ENCODE measurements at regions not wholly inside any gene's neighbourhood (a gene's known extent, or its start where the extent isn't known, plus 50 kb on each side); places are given as distances from the start of the nearest gene placed in this dataset.

DNA sequence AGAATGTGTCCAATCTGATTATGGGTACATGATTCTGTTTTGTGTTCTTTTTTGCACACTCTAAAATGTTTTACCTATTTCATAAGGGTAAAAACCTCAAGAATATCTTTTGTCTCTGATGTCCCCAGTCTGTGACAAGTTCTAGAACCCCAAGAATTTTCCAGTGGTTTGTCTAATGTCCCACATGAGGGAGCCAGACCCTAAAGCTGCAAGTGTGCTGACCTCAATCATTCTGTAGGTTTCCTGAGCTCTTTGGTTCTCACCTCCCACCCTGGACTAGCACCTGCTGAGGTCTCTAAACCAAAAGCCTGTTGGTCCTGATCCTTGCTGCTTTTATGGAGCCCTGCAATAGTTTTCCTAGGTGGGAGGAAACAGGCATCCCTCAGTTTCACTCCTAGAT, 149.8 kb upstream of the MPPED2 start:
- DNase-seq, result no peak

DNA sequence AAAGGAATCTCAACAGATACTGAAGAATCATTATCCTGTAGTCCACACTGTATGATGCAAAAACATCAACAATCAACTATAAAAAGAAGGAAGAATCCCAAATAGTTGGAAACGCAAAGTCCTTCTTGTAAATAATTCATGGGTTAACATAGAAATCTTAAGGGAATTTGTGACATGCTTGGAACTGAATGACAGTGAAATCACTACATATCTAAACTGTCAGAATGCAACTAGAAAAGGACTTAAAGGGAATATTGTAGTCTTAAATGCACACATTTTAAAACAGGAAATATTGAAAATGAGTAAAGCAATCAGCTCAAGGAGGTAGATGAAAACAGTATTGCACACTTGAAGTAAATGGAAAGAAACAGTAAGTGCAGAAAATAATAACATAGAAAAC, 147.6 kb upstream of the MPPED2 start:
- DNase-seq, result no peak

DNA sequence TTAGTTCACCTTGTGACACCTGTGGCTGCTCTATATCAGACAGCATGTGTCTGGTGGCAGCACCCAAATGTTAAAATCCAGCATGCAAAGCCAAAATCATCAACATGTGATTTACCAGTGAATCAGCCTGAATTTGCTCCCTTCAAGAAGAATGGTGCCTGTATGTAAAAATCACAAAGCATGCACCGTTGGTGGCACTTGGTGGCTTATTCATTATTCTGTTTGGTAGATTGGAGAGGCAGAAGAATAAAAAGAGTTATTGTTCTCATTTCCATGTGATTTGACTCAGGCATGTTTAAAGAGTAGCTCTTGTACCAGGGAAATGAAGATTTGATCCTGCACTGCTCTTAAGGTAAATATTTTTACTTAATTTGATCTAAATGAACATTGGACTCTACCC, 143.9 kb upstream of the MPPED2 start:
- DNase-seq, result no peak

DNA sequence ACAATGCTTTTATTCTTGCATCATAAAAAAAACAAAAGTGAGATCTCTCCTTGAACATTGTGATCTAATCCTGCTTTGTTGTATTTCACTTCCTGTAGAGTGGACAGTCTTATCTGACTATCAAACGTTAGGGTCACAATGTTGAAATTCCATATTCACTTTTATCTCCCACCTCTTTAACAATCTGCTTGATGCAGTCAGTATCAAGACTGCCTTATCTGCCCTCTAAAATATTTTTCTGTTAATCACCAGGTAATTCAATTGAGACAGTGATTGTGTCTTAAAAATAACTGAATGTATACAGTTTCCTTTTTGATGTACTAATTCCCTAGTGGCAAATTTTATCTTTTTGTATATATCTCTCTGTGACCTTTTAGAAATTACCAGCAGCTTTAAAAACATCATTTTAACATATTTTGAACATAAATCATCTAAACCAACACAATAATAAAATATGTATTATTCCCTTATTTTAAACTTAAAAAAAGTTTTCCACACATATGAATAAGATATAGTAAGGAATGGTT, 143.1 kb upstream of the MPPED2 start:
- no peak for DNase-seq

DNA sequence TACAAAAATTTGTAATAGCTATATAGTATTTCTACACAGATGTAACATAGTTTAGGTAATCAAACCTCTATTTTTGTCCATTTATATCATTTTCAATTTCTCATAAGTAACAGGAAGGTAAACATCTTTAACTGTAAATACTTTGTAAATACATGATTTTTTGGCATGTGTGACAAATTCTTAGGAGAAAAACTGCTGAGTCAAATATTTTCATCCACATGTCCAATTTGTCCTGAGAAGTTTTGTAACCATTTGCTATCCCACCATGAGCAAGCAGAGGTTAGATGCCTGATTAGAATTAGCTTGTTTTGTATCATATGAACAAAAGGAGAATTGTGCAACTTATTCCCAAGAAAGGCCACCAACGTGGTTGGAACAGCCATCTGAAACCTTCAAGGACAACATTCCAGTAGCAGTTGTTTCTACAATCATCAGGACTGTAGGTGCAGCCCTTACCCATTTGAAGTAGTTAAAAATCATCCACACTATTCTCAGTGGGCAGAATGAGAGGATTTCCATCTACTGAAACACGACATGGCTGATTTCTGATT, 139.6 kb upstream of the MPPED2 start:
- no peak for DNase-seq

DNA sequence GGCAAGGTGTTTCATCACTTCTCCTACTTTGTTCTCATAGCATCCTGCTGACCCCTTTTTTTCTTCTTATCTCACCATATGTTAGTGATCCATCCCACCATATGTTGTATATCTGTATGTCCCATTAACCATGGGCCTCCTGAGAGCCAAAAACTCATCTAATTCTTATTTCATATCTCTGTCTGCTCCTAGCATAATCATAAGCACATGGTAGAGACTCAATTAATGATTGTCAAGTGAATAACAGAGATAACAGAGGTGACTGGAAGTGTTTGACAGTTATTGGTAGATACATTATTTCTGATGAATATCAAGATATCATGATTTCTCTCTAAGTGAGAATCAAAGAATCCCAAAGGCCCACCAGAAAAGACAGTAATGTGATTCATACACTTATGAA, 138.1 kb upstream of the MPPED2 start:
- no peak for DNase-seq

DNA sequence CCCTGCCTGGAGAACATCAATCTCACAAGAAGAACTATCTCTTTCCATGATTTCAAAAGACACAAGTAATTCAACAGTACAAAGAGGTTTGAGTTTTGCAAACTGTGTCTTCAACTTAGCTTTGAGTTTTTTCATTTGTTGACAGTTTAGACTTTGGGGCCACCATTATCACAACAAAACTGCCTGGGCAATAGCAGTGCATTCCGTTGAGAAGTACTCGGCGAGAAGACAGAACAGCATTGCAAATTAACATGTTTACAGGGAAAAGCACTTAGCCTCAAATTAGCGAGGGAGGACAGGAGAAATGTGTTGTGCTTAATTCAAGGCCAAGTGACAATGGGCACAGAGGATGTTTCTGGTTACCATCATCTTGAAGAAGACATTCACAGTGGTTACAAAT, 133.2 kb upstream of the MPPED2 start:
- no peak for DNase-seq

DNA sequence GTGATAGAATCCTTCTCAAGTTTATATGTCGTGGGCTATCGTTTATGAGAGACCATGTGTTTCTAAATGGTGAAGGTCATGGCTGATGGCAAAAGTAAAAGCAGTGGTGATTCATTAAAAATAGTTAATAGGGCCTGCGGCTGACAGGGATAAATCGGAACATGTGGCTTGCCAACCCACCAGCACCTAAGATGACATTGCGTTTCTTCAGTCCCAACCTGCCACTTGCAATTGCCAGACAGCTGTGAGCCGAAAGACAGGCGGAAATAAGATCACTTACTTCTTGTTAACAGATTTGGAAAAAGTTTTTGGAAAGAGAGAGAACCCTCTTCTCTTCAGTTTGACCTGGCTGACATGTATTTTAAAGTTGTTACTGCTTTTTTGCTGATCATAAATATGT, 131.5 kb upstream of the MPPED2 start:
- no peak for DNase-seq

DNA sequence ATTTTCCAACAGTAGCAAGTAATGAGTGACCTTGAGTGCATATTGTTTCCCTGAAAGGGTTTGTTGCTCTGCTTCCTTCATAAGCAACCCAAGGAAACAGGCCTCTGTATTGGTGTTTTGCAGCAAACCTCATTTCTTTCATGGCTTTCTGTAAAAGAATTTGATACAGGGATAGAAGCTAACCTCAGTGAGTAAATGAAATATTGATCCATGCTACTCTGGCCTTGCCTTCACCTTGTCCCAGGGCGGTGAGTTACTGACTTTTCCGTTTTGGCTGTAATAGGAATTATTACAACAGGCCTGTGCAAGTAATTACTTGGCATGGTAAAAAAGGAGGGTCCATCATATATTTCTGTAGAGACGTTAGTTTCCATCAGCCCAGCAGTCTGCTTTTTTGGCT, 130.9 kb upstream of the MPPED2 start:
- no peak for DNase-seq

DNA sequence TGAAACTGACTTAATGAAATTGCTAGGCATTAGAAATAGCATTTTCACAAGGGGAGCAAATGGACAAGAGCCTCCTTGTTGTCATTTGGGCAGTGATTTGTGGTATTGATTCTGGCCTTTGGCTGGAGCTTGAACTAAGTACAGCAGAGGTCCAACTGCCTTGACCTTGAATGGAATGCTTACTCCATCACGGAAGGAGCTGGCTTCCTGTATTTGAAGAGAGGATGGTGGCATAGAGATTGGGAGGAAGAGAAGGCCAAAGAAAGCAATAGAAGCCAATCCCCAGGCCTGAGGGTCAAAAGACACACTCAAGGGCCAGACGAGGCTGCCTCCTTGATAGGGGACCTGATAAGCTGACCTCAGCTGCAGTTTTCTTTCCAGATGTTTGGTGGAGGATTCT, 126.6 kb upstream of the MPPED2 start:
- no peak for DNase-seq

DNA sequence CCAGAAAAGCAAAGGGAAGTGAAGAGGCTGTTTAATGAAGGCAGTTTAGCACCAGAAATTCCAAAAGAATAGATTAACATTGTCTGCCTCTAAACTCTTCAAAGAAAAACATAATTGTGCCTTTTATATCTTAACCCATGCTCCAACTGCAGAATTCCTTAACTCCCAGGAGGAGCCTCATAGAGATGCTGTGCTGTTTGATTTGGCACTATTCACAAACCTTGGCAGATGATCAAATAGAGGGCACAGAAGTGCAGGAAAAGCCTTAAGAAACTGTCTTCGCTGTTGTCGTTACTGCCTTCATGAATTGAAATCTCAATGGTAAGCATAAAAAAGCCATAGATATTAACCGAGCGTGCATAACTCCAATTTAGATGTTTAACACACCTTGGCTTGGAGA, 124.1 kb upstream of the MPPED2 start:
- peak; percentile 51 for DNase-seq

DNA sequence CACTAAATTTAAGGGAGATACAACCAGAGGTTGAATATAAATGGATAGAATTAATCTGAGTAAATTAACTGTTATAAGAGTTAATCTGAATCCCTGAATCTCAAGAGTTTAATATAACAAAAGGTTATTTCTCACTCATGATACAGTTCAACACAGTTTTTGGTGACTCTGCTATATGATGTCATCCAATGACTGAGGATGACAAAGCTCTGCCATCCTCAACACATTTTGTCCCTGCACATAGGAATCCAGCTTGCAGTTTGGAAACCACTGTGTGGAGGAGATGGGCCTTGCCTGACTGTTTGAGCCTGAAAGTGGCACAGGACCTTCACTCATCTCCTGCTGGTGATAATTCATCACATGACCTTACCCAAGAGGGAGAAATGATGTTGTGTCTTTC, 121.0 kb upstream of the MPPED2 start:
- no peak for DNase-seq

DNA sequence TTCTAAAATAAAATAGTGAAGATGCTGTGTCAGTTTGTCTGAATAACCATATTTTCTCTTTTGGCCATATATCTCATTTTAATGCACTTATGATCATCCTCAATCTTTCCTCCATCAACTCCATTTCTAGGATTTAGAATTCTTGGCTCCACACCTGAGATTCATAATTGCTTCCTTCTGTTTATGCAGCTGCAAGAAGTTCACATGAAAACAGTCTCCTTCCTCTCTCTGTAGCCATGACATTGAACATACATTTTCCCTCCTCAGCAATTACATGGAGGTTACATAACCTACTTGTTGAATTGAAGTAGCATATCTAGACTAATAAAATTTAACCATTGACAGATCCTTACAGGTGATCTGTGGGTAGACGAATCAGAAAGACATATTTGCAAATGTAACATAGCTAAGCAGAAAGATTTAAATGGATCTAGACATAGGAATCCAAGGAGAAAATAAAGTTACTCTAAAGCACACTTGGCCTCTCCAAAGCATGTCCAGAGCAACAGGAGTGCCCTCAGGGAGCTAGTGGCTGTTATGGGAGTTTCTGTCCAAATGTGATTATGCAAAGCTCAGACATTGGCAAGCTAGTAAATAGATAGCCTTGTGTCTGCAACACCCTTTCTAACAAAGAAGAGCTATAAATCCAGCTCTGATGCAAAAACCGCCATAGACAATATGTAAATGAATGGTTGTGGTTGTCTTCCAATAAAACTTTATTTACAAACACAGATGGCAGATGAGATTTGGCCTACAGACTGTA, 119.9 kb upstream of the MPPED2 start:
- no peak for DNase-seq

DNA sequence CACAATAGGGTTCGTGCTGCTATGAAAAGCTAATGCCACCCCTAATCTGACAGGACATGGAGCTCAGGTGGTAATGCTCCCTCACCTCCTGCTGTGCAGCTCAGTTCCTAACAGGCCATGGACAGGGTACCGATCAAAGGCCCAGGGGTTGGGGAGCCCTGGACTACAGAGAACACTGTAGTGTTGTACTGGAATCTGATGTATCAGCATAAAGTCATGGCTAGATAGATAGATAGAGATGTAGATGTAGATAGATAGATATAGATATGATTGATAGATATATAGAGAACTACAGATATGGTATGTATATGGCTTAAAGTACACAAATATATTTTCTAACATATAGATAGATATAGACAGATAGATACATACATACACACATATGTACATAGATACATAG, 112.3 kb upstream of the MPPED2 start:
- DNase-seq, result no peak

DNA sequence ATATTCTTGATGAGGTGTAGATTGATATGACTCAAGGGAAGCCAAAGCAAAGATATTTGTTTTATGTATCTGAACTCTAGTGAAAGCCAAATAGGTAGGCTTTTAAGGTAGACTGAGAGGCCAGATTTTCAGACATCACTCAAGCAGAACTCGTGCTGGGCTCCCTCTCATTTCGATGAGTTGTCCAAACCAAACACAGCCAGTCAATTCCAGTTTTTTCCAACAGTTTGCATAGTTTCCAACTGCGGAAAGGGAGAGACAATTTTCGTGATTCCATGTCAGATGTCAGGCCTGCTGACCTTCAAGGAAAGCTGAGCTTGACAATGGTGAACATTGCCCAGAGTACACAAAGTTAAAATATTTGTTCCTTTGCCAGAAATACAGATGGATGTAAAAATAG, 110.9 kb upstream of the MPPED2 start:
- DNase-seq, result no peak

DNA sequence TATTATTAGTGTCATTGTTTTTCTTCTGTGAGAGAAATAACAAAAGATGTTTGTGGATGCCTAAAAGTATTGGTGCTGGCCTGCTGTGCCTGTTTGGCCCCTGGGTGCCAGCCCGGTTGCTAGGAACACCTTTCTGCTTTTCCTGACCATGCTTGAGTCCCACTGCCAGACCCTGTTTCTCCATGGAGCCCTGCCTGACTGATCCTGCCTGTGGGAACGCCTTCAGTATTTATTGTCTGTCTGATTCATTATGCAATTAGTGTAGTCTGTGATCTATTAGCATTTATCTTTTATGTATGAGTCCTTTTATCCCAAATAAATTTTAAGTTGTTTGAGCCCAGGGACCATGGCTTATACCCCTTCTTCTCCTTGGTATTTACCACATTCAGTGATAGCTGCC, 98.6 kb upstream of the MPPED2 start:
- DNase-seq, result no peak

DNA sequence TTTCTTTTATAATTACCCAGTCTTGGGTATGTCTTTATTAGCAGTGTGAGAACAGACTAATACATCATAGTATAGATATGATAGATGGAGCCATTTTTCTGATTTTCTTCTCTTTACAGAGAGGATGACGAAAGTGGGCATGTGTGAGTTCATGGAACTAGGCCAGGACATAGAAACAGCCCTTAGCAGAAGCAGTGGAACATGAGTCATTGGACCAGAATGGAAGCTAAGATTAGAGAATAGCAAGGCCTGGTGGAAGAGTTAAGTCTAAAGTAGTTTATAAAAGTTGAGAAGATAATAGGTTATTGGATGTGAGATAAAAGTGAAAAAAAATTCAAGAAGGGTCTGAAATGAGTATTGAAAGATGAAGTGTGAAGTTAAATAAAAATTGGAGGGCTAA, 97.0 kb upstream of the MPPED2 start:
- peak; percentile 11 for DNase-seq

DNA sequence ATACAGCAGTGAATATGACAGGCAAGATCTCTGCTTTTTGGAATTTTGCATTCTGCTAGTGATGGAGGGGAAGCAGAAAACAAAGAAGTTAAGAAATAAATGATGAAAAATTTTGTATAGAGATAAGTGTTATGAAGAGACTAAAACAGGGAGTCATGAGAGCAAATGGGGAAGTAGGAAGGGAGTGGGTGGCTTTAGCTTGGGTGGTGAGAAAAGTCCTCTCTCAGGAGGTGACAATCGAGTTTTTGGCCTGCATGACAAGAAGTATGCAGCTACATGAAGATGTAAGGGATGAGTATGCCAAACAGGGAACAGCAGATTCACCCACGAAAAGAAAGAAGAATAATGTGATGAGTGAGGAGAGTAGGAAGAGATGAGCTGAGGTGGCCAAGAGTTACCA, 80.7 kb upstream of the MPPED2 start:
- DNase-seq, result no peak

DNA sequence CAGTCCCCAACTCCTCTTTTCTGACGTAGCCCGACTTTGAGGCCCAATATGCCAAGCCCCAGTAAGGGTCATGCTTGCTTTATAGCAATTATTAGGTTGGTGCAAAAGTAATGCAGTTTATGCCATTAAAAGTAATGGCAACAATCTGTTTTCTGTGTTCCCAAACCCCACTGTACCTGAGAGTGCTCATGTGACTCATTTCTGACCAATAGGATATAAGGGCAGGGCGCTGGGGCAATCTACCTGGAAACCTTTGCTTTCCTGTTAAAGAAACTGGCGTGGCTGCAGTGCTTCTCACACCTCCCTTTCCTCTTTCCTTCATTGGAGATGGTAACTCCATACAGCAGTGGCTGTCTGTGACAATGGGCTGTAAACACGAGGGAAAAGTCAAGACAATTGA, 78.9 kb upstream of the MPPED2 start:
- no peak for DNase-seq

DNA sequence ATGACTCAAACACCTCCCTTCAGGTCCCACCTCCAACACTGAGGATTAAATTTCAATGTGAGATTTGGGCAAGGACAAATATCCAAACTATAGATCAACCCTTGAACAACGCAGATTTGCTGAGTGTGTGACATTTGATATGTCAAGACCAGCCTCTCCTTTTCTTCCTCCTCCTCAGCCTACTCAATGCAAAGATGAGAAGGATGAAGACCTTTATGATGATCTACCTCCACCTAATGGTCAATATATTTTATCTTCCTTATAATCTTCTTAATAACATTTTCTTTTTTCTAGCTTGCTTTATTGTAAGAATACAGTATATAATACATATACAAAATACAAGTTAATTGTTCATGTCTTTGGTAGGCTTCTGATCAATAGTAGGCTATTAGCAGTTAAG, 67.5 kb upstream of the MPPED2 start:
- DNase-seq, result no peak

DNA sequence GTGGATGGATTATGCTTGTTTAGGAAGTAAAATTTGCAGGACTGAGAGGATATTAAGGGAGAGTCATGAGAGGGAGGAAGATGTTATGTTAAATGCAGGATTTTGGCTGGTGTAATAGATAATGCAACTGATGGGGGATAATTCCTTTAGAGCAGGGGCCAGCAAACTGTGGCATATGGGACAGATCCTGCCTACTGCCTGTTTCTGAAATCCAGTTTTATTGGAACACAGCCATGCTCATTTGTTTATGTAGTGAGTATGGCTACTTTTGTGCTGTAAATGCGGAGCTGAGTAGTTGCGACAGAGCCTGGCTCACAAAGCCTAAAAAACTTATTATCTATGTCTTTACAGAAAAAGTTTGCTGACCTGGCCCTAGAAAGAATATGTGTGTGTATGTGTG, 66.6 kb upstream of the MPPED2 start:
- no peak for DNase-seq

DNA sequence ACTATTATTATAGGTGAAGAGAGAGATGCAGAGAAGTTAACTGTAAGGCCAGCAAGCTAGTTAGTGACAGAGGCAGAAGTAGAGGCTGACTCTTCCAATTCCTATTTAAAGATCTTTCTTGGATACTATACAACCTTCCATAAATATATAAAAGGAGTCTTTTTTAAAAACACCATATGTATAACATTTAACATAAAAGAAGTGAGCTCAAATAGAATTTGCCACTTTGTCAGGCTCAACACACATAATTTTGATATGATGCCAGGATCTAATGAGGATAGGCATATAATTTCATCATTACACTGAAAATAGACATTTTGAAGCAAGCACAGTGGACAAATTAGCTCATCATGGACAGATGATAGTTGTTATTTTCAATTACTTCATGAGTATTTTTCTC, 64.1 kb upstream of the MPPED2 start:
- no peak for DNase-seq

Data from fibroblast of skin of back (primary cell).